ENCODE measurements at regions not wholly inside any gene's neighbourhood (a gene's known extent, or its start where the extent isn't known, plus 50 kb on each side); places are given as distances from the start of the nearest gene placed in this dataset.

DNA sequence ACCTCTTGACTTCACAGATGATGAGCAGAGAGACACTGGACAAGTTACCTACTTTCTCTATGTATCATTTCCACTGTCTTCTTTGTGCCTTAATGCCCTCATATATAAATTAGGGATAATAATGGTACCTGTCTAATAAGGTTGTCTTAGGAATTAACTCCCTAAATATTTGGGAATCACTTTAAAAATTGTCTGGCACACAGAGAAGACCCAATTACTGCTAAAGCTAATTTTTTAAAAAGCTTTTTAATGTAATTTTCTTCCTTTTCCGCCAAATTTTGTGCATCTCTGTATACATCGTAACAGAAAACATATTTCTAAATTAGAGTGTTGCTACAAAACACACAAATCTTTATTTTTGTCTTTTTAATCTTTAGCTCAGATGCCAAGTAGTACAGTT, 816.8 kb upstream of the ADGRB3 start:
- Histone ChIP-seq H3K9me3 (ENCODE audit: low read depth) (no peaks in the 10 kb centered on the region), H3K9me2 (replicated peaks; ENCODE audit: insufficient read depth) (no peaks in the 10 kb centered on the region), H3K4me1 (ENCODE audit: insufficient read depth) (no peaks in the 10 kb centered on the region), H3K79me2 (no peaks in the 10 kb centered on the region), H3K4me3 (no peak overlapping the region), H3K27ac (no peak overlapping the region), H3K27me3 (no peaks in the 10 kb centered on the region), H3K36me3 (replicated peaks; ENCODE audit: insufficient read depth, low read depth) (no peaks in the 10 kb centered on the region), H2AFZ (no peak overlapping the region), H3K4me2 (no peak overlapping the region), H4K20me1 (ENCODE audit: insufficient read depth, poor library complexity, severe bottlenecking) (no peaks in the 10 kb centered on the region)
- DNase-seq (ENCODE audit: low spot score): no peak
- TF ChIP-seq EZH2phosphoT487 (IDR thresholded peaks at IDR 0.05; ENCODE audit: low read depth, severe bottlenecking, unreplicated experiment) (no peak), EZH2 (IDR thresholded peaks at IDR 0.05; ENCODE audit: borderline replicate concordance) (no peak)
- TF ChIP-seq, protein P1, sequence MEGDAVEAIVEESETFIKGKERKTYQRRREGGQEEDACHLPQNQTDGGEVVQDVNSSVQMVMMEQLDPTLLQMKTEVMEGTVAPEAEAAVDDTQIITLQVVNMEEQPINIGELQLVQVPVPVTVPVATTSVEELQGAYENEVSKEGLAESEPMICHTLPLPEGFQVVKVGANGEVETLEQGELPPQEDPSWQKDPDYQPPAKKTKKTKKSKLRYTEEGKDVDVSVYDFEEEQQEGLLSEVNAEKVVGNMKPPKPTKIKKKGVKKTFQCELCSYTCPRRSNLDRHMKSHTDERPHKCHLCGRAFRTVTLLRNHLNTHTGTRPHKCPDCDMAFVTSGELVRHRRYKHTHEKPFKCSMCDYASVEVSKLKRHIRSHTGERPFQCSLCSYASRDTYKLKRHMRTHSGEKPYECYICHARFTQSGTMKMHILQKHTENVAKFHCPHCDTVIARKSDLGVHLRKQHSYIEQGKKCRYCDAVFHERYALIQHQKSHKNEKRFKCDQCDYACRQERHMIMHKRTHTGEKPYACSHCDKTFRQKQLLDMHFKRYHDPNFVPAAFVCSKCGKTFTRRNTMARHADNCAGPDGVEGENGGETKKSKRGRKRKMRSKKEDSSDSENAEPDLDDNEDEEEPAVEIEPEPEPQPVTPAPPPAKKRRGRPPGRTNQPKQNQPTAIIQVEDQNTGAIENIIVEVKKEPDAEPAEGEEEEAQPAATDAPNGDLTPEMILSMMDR (IDR thresholded peaks at IDR 0.05; ENCODE audit: poor library complexity): no peak
- 69% methylated on average over 2 of the region's 2 CpGs for WGBS (ENCODE audit: low lambda C conversion rate, missing lambda C conversion rate)

DNA sequence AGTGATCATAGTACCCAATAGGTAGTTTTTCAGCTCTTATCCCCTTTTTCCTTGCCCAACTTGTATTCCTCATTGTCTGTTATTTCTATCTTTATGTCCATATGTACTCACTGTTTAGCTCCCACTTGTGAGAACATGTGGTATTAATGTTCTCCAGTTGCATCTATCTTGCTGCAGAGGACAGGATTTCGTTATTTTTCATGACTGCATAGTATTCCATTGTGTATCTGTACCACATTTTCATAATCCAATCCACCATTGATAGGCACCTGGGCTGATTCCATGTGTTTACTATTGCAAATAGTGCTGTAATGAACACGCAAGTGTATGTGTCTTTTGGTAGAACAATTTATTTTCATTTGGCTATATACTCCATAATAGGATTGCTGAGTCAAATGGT, 819.5 kb upstream of the ADGRB3 start:
- Histone ChIP-seq H3K4me3 (no peak overlapping the region), H3K4me2 (no peak overlapping the region), H3K36me3 (replicated peaks; ENCODE audit: insufficient read depth, low read depth) (no peaks in the 10 kb centered on the region), H3K27me3 (no peaks in the 10 kb centered on the region), H3K4me1 (ENCODE audit: insufficient read depth) (no peaks in the 10 kb centered on the region), H3K79me2 (no peaks in the 10 kb centered on the region), H2AFZ (no peak overlapping the region), H3K27ac (no peak overlapping the region), H4K20me1 (ENCODE audit: insufficient read depth, poor library complexity, severe bottlenecking) (no peaks in the 10 kb centered on the region), H3K9me2 (replicated peaks; ENCODE audit: insufficient read depth) (no peaks in the 10 kb centered on the region), H3K9me3 (ENCODE audit: low read depth) (no peaks in the 10 kb centered on the region)
- TF ChIP-seq EZH2phosphoT487 (IDR thresholded peaks at IDR 0.05; ENCODE audit: low read depth, severe bottlenecking, unreplicated experiment) (no peak), EZH2 (IDR thresholded peaks at IDR 0.05; ENCODE audit: borderline replicate concordance) (no peak)
- TF ChIP-seq, protein P1 (IDR thresholded peaks at IDR 0.05; ENCODE audit: poor library complexity): no peak
- WGBS (ENCODE audit: low lambda C conversion rate, missing lambda C conversion rate): 83% methylated on average over 2 of the region's 2 CpGs
- no peak for DNase-seq (ENCODE audit: low spot score)

DNA sequence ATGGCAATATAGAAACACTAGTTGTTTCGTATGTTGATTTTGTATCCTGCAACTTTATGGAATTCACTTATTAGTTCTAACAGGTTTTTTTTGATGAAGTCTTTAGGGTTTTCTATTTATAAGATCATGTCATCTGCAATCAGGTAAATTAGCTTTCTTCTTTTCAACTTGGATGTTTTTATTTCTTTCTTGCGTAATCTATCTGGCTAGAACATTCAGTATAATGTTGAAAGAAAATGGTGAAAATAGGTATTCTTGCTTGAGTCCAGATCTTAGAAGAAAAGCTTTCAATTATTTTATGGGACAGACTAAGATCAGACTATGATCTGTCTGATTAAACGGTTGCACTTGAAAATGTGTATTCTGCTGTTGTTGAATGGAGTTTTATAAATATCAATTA, 820.8 kb upstream of the ADGRB3 start:
- TF ChIP-seq, protein P1 (IDR thresholded peaks at IDR 0.05; ENCODE audit: poor library complexity): no peak
- TF ChIP-seq EZH2phosphoT487 (IDR thresholded peaks at IDR 0.05; ENCODE audit: low read depth, severe bottlenecking, unreplicated experiment) (no peak), EZH2 (IDR thresholded peaks at IDR 0.05; ENCODE audit: borderline replicate concordance) (no peak)
- DNase-seq (ENCODE audit: low spot score): no peak
- H3K4me1 ChIP-seq (ENCODE audit: insufficient read depth): no peaks in the 10 kb centered on the region
- no peaks in the 10 kb centered on the region for H3K79me2 ChIP-seq
- H3K4me2 ChIP-seq: no peak overlapping the region
- WGBS (ENCODE audit: low lambda C conversion rate, missing lambda C conversion rate): 88% methylated on average over 3 of the region's 3 CpGs
- H3K4me3 ChIP-seq: no peak overlapping the region
- no peak overlapping the region for H2AFZ ChIP-seq
- no peaks in the 10 kb centered on the region for H3K27me3 ChIP-seq
- H3K27ac ChIP-seq: no peak overlapping the region
- no peaks in the 10 kb centered on the region for H3K36me3 ChIP-seq (replicated peaks; ENCODE audit: insufficient read depth, low read depth)
- H3K9me3 ChIP-seq (ENCODE audit: low read depth): no peaks in the 10 kb centered on the region
- no peaks in the 10 kb centered on the region for H3K9me2 ChIP-seq (replicated peaks; ENCODE audit: insufficient read depth)
- H4K20me1 ChIP-seq (ENCODE audit: insufficient read depth, poor library complexity, severe bottlenecking): no peaks in the 10 kb centered on the region

DNA sequence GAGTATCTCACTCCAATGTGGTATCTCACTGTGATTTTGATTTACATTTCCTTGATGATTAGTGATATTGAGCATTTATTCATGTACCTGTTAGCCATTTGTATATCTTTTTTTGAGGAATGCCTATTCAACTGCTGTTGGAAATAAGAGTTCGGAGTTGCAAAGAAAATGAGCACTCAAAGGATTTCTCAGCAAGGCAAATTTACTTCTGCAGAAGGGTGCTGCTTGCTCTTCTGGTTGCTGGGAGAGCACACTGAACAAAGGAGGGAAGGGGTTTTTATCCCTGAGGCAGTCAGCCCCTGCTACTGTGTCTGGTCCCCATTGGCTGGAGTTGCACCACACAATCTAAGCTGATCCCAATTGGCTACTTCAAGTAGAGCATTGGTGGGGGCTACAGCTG, 822.4 kb upstream of the ADGRB3 start:
- H2AFZ ChIP-seq: no peak overlapping the region
- TF ChIP-seq EZH2 (IDR thresholded peaks at IDR 0.05; ENCODE audit: borderline replicate concordance) (no peak), EZH2phosphoT487 (IDR thresholded peaks at IDR 0.05; ENCODE audit: low read depth, severe bottlenecking, unreplicated experiment) (no peak)
- TF ChIP-seq, protein P1 (IDR thresholded peaks at IDR 0.05; ENCODE audit: poor library complexity): no peak
- WGBS (ENCODE audit: low lambda C conversion rate, missing lambda C conversion rate): 100% methylated on average over 1 of the region's 1 CpG
- DNase-seq (ENCODE audit: low spot score): no peak
- no peak overlapping the region for H3K4me3 ChIP-seq
- no peak overlapping the region for H3K27ac ChIP-seq
- H3K4me1 ChIP-seq (ENCODE audit: insufficient read depth): no peaks in the 10 kb centered on the region
- no peaks in the 10 kb centered on the region for H3K9me2 ChIP-seq (replicated peaks; ENCODE audit: insufficient read depth)
- H3K9me3 ChIP-seq (ENCODE audit: low read depth): no peaks in the 10 kb centered on the region
- H4K20me1 ChIP-seq (ENCODE audit: insufficient read depth, poor library complexity, severe bottlenecking): no peaks in the 10 kb centered on the region
- no peaks in the 10 kb centered on the region for H3K27me3 ChIP-seq
- no peaks in the 10 kb centered on the region for H3K36me3 ChIP-seq (replicated peaks; ENCODE audit: insufficient read depth, low read depth)
- H3K4me2 ChIP-seq: no peak overlapping the region
- no peaks in the 10 kb centered on the region for H3K79me2 ChIP-seq

All from hepatocyte (in vitro differentiated cells).